ENCODE measurements at regions not wholly inside any gene's neighbourhood (a gene's known extent, or its start where the extent isn't known, plus 50 kb on each side); places are given as distances from the start of the nearest gene placed in this dataset.

DNA sequence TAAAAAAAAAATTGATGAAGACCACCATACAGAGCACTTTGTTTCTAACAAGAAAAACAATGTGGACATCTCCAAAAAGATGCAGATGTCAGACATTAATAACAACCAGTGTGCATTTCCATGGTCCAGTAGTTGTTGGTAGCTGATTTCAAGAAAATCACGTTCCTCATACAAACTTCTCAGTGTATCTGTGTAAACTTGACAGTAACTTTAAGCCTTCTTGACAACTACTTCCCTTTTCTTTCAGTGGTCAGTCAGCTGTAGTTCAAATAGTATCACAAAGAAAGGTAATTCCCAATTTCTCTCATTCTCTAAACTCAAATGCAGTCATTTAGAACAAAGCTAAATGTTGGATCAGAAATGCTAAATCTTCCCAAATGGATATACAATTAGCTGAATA is 879.9 kb downstream of the AMY1C start:
- TF ChIP-seq EZH2phosphoT487 (IDR thresholded peaks at IDR 0.05; ENCODE audit: low read depth) (no peak), CTCF (IDR thresholded peaks at IDR 0.05; ENCODE audit: low read depth, low read length) (no peak)

Data from OCI-LY3 (cell line).